A549 (cell line): ENCODE measurements at regions not wholly inside any gene's neighbourhood (a gene's known extent, or its start where the extent isn't known, plus 50 kb on each side); places are given as distances from the start of the nearest gene placed in this dataset.

Experiments
- CEBPB ChIP-seq, 2 experiments: fragments of >200 bp in 1 of 2; sonication (Bioruptor Twin) in 1 of 2; formaldehyde crosslinking in 1 of 2; IDR thresholded peaks; 2 replicates each; pipeline ENCODE4 v1.6.1; 2012 to 2016
- CHD4 ChIP-seq: fragments of 200-600 bp; sonication (generic); IDR thresholded peaks from 2 replicates; pipeline ENCODE4 v1.6.1; 2016; ENCODE audit warnings: antibody characterized with exemption, mild to moderate bottlenecking, borderline replicate concordance
- CTCF ChIP-seq: fragments of >200 bp; sonication (Bioruptor Twin); formaldehyde crosslinking; IDR thresholded peaks from 3 replicates; pipeline ENCODE4 v1.5.1; 2016
- MAX ChIP-seq: IDR thresholded peaks from 2 replicates; pipeline ENCODE4 v1.6.1; 2012
- MYC ChIP-seq: IDR thresholded peaks from 2 replicates; pipeline ENCODE4 v1.6.1; 2012; ENCODE audit warnings: mild to moderate bottlenecking, inconsistent platforms, low read length, improper control_type of control experiment, borderline replicate concordance
- RAD21 ChIP-seq, 2 experiments: fragments of >200 bp in 1 of 2; sonication (Bioruptor Twin) in 1 of 2; formaldehyde crosslinking in 1 of 2; IDR thresholded peaks in 1 of 2; conservative IDR thresholded peaks in 1 of 2; 2 replicates in 1 of 2; 3 replicates in 1 of 2; pipeline ENCODE4 v1.6.1; 2012 to 2018; ENCODE audit warnings: inconsistent platforms in 1 of 2
- TF ChIP-seq, protein P1 (sequence below): fragments of 450-650 bp; IDR thresholded peaks from 2 replicates; pipeline ENCODE4 v1.6.1; 2014; ENCODE audit warnings: antibody characterized with exemption
- TF ChIP-seq, protein P2 (sequence below): fragments of 250-450 bp; sonication (Bioruptor Pico); IDR thresholded peaks from 2 replicates; pipeline ENCODE4 v1.5.0; 2021; ENCODE audit warnings: mild to moderate bottlenecking, moderate library complexity, borderline replicate concordance

DNA sequence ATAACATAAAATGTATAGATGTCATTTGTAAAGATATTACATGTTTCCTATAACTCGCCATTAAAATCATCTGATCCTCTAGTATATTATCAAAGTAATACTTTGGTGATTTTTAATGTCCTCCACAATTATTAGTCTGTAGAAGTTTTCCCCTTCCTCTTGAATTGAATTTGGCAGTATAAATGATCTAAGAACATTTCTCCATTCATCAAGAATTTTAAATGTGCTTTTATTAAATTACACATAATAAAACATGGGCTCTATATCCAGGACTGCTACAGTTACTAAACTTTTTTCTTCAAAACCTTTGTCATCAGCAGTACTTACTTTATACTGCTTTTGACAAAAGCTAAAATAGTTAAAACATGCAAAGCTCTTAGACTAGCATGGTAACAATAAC is 315.4 kb upstream of the ZC3H15 start:
- no peak for TF ChIP-seq MYC
- no peak for TF ChIP-seq CTCF
- no peak for TF ChIP-seq CEBPB (IDR thresholded peaks at IDR 0.05)
- no peak for TF ChIP-seq CHD4
- TF ChIP-seq, protein P1, sequence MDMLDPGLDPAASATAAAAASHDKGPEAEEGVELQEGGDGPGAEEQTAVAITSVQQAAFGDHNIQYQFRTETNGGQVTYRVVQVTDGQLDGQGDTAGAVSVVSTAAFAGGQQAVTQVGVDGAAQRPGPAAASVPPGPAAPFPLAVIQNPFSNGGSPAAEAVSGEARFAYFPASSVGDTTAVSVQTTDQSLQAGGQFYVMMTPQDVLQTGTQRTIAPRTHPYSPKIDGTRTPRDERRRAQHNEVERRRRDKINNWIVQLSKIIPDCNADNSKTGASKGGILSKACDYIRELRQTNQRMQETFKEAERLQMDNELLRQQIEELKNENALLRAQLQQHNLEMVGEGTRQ, result no peak
- TF ChIP-seq, protein P2, sequence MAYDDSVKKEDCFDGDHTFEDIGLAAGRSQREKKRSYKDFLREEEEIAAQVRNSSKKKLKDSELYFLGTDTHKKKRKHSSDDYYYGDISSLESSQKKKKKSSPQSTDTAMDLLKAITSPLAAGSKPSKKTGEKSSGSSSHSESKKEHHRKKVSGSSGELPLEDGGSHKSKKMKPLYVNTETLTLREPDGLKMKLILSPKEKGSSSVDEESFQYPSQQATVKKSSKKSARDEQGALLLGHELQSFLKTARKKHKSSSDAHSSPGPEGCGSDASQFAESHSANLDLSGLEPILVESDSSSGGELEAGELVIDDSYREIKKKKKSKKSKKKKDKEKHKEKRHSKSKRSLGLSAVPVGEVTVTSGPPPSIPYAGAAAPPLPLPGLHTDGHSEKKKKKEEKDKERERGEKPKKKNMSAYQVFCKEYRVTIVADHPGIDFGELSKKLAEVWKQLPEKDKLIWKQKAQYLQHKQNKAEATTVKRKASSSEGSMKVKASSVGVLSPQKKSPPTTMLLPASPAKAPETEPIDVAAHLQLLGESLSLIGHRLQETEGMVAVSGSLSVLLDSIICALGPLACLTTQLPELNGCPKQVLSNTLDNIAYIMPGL (CRISPR knock-in tag), result no peak
- no peak for TF ChIP-seq MAX
- TF ChIP-seq RAD21 (conservative IDR thresholded peaks at IDR 0.05 in 1 of 2, IDR thresholded peaks at IDR 0.05 in 1 of 2), result no peak
